ENCODE measurements at regions not wholly inside any gene's neighbourhood (a gene's known extent, or its start where the extent isn't known, plus 50 kb on each side); places are given as distances from the start of the nearest gene placed in this dataset.

DNA sequence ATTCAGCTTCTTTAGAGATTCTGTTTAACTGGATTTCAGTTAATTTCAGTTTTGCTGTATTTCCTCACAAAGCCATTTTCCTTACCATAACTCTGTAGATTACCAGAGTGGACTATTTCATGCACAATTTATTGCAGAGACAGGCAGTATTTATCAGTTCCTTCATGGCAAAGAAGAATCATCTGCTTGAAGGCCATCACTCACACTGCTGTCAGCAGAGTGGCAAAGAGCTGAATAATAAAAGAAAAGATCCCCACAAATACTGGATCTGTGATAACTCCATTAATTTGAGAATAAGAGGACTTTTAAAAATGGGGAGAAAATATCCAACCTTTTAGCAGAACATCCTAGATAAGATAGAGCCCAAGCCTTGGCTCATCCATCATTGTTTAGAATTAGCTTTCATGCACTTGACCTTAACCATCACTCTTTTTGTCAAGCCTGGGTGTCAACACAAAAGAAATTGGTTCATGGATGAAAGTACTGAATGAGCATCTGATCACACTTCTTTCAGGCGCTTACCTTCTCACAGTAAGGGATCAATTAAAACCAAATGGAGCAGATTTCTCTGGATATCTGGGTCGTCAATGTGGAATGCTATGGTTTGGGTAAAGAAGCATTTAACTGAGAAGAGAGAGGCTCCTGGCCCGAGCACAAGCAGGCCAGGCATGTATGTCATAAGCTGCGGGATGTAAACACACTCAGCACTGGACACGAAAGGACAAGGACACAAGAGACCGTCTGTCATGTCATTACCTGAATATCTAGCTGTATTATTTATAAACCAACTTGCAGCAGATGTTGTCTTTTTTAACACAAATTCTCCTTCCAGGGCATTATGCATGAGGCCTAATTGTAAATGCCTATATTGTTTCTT is 376.2 kb downstream of the ZNF521 start:
- TF ChIP-seq, protein P1, sequence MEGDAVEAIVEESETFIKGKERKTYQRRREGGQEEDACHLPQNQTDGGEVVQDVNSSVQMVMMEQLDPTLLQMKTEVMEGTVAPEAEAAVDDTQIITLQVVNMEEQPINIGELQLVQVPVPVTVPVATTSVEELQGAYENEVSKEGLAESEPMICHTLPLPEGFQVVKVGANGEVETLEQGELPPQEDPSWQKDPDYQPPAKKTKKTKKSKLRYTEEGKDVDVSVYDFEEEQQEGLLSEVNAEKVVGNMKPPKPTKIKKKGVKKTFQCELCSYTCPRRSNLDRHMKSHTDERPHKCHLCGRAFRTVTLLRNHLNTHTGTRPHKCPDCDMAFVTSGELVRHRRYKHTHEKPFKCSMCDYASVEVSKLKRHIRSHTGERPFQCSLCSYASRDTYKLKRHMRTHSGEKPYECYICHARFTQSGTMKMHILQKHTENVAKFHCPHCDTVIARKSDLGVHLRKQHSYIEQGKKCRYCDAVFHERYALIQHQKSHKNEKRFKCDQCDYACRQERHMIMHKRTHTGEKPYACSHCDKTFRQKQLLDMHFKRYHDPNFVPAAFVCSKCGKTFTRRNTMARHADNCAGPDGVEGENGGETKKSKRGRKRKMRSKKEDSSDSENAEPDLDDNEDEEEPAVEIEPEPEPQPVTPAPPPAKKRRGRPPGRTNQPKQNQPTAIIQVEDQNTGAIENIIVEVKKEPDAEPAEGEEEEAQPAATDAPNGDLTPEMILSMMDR (conservative IDR thresholded peaks at IDR 0.05), result no peak

DNA sequence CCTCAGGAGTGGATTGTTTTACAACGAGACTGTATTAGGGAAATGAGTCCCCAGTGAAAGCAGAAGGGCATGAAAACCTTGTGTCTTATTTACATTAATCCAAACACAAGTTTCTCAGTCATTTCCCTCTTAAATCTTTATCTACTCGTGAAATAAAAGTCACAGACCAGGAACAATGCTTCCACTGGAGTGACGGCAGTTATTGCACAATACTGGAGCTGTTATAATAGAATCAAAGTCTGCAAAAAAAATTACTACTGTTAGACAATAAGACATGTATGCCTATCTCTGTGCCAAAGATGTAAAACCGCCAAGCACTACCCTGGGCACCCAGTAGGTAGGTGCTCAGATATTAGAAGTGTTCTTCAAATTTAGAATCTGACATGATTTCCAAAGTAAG is 375.5 kb downstream of the ZNF521 start:
- TF ChIP-seq, protein P1 (conservative IDR thresholded peaks at IDR 0.05), result no peak
- no peak overlapping the region for H3K27ac ChIP-seq

More for the DNA sequence above, 376.2 kb downstream of the ZNF521 start:
- H3K27ac ChIP-seq, result no peak overlapping the region

DNA sequence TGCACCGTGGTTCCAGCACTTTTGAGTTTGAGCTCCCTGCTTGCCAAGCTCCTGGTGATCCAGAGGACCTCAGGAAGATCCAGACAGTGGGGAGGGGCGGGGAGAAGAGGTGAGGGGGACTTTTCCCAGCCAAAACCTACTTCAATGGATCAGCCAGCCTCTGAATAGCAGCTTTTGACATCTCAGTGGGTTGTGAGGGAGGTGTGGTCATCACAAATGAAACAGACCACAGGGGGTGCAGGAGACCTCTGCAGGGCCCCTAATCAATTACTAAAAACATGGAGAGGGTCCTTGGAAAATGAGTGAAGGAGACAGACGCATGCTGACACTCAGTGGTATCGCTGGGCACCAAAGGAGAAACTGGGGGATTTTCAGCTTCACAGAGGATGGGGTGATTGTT is 372.7 kb downstream of the ZNF521 start:
- TF ChIP-seq, protein P1 (conservative IDR thresholded peaks at IDR 0.05), result no peak

DNA sequence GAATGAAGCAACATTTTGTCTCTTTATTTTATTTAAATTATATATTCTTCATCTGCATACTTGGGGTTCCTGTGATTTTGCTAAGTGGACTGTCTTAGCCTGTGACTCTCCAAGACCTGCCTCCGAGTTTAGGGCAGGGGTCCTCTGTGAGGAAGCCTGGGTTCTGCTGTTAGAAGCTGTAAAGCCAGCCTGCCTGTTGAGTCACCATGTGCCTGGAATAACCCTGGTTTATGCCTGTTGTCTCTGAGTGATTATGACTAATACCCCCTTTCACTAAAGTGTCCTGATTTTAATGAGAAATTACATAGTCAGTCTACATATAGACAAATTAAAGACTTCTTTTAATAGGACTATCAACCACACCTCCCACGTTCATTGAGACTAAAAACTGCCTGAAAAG is 369.1 kb downstream of the ZNF521 start:
- TF ChIP-seq, protein P1 (conservative IDR thresholded peaks at IDR 0.05), result no peak
- H3K27ac ChIP-seq, result no peak overlapping the region

More for the DNA sequence above, 372.7 kb downstream of the ZNF521 start:
- H3K27ac ChIP-seq, result no peak overlapping the region

DNA sequence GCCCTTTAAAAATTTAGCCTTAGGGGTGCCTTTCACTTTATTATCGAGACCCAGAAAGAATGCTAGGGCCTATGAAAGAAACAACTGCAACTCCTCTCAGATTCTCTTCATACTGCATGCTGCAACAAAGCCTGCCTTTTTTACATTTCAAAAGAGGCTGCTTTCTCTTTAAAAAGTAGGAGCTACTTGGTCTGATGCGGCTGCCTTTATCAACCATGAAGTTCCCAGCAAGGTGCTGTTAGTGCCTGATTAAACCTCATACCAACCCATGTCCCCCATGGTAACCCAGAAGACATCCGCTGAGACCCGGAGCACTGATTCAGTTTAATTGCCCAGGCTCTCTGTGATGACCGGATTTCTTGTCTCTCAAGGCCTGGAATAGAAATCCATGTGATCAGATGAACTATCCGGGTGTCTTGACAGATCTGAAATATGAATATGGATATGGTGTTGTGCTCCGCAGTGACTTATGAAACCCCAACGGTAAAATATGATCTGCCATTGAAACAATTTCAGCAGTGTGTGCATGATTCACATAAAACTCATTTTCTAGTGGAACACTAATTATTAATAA is 368.3 kb downstream of the ZNF521 start:
- no peak overlapping the region for H3K27ac ChIP-seq
- TF ChIP-seq, protein P1 (conservative IDR thresholded peaks at IDR 0.05), result no peak

DNA sequence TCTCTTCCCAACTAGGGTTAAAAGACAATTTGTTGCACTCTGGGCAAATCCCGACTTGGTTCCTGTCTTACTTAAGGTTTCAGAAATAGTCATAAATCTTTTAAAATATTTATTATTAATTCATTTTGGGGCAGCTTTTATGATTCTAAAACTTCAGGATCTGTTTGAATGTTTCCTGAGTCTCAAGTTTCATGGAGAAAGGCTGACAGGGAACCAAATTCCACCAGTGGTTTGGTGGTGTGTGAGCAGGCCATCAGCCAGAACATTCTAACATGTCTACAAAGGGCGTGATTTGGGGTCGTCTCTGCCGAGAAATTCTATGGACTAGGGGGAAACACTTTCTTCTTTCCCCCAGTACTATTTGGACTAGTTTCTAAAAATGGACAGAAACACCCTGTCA is 366.4 kb downstream of the ZNF521 start:
- TF ChIP-seq, protein P1 (conservative IDR thresholded peaks at IDR 0.05), result no peak
- no peak overlapping the region for H3K27ac ChIP-seq

DNA sequence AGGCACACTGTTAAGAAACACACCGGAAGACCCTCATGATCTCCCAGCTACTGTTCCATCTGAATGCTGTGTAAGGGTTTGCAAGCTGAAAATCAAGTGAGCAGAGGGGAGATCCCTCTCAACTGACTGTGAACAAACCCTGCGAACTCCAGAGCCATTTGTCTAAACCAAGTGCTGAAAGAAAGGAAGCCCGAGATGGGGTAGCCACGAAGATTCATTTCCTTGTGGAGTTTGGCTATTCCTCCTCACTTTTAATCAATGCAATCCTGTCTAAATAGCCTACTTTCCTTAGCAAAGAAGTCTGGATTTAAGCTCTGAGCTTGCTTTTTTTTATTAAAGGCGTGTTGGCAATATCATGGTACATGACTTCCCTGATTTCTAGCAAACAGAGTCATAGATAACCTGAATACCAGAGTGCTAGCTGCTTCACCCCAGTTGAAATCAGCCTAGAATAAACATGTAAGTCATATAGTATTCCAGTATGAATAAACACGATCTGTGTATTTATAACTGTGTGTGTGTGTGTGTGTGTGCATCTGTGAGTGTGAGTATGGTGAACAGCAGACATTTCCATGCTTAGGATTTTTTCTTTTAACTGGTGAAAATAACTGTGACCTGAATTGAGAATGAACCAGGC is 365.2 kb downstream of the ZNF521 start:
- TF ChIP-seq, protein P1 (conservative IDR thresholded peaks at IDR 0.05), result no peak
- no peak overlapping the region for H3K27ac ChIP-seq
